Testis (tissue), 2 donors: ENCODE measurements at regions not wholly inside any gene's neighbourhood (a gene's known extent, or its start where the extent isn't known, plus 50 kb on each side); places are given as distances from the start of the nearest gene placed in this dataset.

Source experiments
- POLR2A ChIP-seq: fragments of 450-650 bp; IDR thresholded peaks from one replicate; pipeline ENCODE4 v1.6.1; 2017; ENCODE audit warnings: antibody characterized with exemption, mild to moderate bottlenecking, moderate library complexity
- TF ChIP-seq, protein P1 (sequence below), 3 experiments: fragments of 450-650 bp in 2 of 3; fragments of 200-600 bp in 1 of 3; sonication (generic) in 1 of 3; IDR thresholded peaks; one replicate each; pipeline ENCODE4 v1.5.1; 2016 to 2019; ENCODE audit warnings: antibody characterized with exemption in 3 of 3, mild to moderate bottlenecking in 2 of 3, moderate library complexity in 1 of 3

DNA sequence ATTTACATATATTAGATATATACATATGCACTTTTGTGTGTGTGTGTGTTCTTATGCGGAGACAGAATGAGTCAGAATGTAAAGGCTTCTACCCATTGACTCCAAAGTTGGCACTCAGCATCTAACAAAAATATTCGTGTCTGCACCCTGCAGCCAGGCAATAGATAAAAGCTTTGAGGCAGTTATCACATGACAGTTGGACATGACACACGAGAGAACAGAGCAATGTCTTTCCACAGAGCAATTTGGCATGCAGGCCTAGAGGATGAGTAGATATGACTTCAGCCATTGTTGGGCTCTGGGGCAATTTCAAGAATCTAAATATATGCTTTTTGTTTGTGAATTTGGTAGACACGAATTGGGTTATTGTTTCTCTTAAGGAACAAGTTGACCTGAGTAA, 391.2 kb downstream of the SLITRK2 start:
- no peak for TF ChIP-seq POLR2A
- TF ChIP-seq, protein P1, sequence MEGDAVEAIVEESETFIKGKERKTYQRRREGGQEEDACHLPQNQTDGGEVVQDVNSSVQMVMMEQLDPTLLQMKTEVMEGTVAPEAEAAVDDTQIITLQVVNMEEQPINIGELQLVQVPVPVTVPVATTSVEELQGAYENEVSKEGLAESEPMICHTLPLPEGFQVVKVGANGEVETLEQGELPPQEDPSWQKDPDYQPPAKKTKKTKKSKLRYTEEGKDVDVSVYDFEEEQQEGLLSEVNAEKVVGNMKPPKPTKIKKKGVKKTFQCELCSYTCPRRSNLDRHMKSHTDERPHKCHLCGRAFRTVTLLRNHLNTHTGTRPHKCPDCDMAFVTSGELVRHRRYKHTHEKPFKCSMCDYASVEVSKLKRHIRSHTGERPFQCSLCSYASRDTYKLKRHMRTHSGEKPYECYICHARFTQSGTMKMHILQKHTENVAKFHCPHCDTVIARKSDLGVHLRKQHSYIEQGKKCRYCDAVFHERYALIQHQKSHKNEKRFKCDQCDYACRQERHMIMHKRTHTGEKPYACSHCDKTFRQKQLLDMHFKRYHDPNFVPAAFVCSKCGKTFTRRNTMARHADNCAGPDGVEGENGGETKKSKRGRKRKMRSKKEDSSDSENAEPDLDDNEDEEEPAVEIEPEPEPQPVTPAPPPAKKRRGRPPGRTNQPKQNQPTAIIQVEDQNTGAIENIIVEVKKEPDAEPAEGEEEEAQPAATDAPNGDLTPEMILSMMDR (IDR thresholded peaks at IDR 0.05): no peak
